Activated CD4-positive, alpha-beta memory T cell treated with anti-CD3 and anti-CD28 coated beads, Interleukin-2, amount 10 ng/mL, durations not matched to agents 7 days and 5 days (primary cell): ENCODE measurements at regions not wholly inside any gene's neighbourhood (a gene's known extent, or its start where the extent isn't known, plus 50 kb on each side); places are given as distances from the start of the nearest gene placed in this dataset.

Experiments used
- CTCF ChIA-PET: fragments of 350-600 bp; sonication (Branson Sonifier 250); formaldehyde crosslinking; loops from one replicate; lab custom pipeline; 2021; ENCODE audit warnings: antibody characterized with exemption, inconsistent platforms; lab: Charles Lee
- POLR2A ChIA-PET: fragments of 350-600 bp; sonication (Branson Sonifier 250); formaldehyde crosslinking; loops from one replicate; lab custom pipeline; 2021; ENCODE audit warnings: antibody characterized with exemption; lab: Charles Lee
- DNase-seq: peaks from one replicate; pipeline ENCODE4 v3.0.0-alpha.2; 2020
- H3K27ac Mint-ChIP-seq: one replicate; pipeline ENCODE4 v1.8.0; 2021; ENCODE audit warnings: mild to moderate bottlenecking, mixed read lengths
- H3K27me3 Mint-ChIP-seq: one replicate; pipeline ENCODE4 v1.8.0; 2021; ENCODE audit warnings: mixed read lengths
- H3K36me3 Mint-ChIP-seq: one replicate; pipeline ENCODE4 v1.8.0; 2021; ENCODE audit warnings: low read depth, mixed read lengths
- H3K4me1 Mint-ChIP-seq: one replicate; pipeline ENCODE4 v1.8.0; 2021; ENCODE audit warnings: mixed read lengths
- H3K4me3 Mint-ChIP-seq: one replicate; pipeline ENCODE4 v1.8.0; 2021; ENCODE audit warnings: mild to moderate bottlenecking, mixed read lengths
- H3K9me3 Mint-ChIP-seq: one replicate; pipeline ENCODE4 v1.8.0; 2021; ENCODE audit warnings: mixed read lengths

DNA sequence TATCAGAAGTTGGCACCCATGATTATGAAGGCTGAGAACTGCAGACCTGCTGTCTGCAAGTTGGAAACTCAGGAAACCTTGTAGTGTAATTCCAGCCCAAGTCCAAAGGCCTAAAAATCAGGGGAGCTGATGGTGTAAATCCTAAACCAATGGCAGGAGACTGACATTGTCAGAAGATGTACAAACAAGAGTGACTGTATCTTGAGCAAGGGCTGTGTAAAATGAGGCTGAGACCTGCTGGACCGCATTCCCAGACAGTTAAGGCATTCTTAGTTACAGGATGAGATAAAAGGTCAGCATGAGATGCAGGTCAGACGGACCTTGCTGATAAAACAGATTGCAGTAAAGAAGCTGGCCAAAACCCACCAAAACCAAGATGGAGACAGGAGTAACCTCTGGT lies 147.7 kb downstream of the COG6 start:
- CTCF ChIA-PET: no interaction called here
- Mint-ChIP-seq H3K27ac (no peak overlapping the region), H3K27me3 (peaks cover 1% of the 10 kb centered on the region), H3K9me3 (peaks cover 11% of the 10 kb centered on the region), H3K4me1 (peaks cover 12% of the 10 kb centered on the region), H3K36me3 (peaks cover 3% of the 10 kb centered on the region), H3K4me3 (no peak overlapping the region)
- POLR2A ChIA-PET: no interaction called here
- no peak for DNase-seq

DNA sequence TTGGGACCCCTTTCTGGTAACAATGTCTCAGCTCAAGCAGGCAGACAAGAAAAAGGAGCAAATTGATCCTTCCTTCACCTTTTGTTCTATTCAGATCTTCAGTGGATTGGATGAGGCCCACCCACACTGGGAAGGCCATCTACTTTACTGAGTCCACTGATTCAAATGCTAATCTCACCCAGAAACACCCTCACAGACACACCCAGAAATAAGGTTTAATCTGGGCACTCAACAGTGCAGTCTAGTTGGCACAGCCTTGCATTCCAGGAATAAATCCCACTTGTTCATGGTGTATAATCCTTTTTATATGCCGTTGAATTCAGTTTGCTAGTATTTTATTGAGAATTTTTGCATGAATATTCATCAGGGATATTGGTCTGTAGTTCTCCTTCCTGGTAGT lies 148.4 kb downstream of the COG6 start:
- Mint-ChIP-seq H3K27ac (no peak overlapping the region), H3K4me3 (no peak overlapping the region), H3K9me3 (peaks cover 11% of the 10 kb centered on the region)

DNA sequence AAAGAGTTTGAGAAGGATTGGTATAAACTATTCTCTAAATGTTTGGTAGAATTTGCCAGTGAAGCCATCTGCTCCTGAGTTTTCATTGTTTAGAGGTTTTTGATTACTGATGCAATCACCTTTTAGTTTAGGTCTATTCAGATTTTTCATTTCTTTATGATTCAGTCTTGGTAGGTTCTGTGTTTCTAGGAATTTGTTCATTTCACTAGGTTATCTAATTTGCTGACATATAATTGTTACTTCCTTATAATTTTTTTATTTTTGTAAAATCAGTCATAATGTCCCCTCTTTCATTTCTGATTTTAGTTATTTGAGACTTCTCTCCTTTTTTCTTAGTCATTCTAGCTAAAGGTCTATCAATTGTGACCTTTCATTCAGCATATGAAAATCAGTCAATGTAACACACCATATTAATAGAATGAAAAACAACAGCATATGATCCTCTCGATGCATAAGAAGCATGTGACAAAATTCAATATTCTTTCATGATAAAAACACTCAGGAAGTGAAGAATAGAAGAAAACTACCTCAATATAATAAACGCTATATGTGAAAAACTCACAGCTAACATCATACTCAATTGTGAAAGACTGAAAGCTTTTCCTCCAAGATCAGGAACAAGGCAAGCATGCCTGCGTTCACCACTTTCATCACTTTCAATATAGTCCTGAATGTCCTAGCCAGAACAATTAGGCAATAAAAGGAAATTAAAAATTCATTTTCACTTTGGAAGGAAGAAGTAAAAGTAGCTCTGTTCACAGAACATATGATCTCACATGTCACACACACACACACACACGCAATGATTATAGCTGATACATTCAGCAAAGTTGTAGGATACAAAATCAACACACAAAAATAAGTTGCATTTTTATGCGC lies 149.1 kb downstream of the COG6 start:
- H3K4me3 Mint-ChIP-seq: no peak overlapping the region
- DNase-seq: no peak
- peaks cover 12% of the 10 kb centered on the region for H3K4me1 Mint-ChIP-seq
- peaks cover 3% of the 10 kb centered on the region for H3K36me3 Mint-ChIP-seq
- ChIA-PET POLR2A (no interaction called here), CTCF (no interaction called here)
- H3K27me3 Mint-ChIP-seq: peaks cover 2% of the 10 kb centered on the region
- H3K9me3 Mint-ChIP-seq: peaks cover 11% of the 10 kb centered on the region
- H3K27ac Mint-ChIP-seq: no peak overlapping the region

More for the DNA sequence above, 148.4 kb downstream of the COG6 start:
- ChIA-PET POLR2A (no interaction called here), CTCF (no interaction called here)
- DNase-seq: no peak
- Mint-ChIP-seq H3K4me1 (peaks cover 12% of the 10 kb centered on the region), H3K36me3 (peaks cover 3% of the 10 kb centered on the region), H3K27me3 (peaks cover 2% of the 10 kb centered on the region)

DNA sequence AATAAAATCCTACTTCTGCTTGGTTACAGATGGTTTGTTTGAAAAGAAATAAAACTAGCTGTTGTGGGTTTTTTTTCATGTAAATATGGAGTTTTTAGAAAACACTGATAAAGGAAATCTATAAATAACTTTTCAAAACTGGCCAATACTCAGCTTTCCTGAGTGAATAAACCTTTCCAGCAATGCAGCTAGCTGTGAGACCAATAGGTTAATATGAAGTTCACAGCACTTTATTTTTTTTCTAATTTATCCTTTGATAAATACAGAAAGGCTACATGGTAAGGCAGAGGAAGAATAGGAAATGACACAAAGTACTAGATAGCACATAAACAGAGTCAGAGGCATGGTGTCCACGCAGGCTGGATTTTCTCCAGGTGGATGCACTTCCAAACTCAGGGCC lies 154.0 kb downstream of the COG6 start:
- H3K36me3 Mint-ChIP-seq: no peaks in the 10 kb centered on the region
- H3K27me3 Mint-ChIP-seq: peaks cover 4% of the 10 kb centered on the region
- CTCF ChIA-PET: interaction anchor here (0.7 to 1.2 kb wide), 2 partner anchors 25 to 147 kb away, joined by 3 read pairs; no protein-coding TSS in a partner anchor
- H3K4me1 Mint-ChIP-seq: peaks cover 3% of the 10 kb centered on the region
- no peak overlapping the region for H3K4me3 Mint-ChIP-seq
- POLR2A ChIA-PET: no interaction called here
- no peak for DNase-seq
- H3K27ac Mint-ChIP-seq: no peak overlapping the region
- H3K9me3 Mint-ChIP-seq: no peaks in the 10 kb centered on the region

- ChIA-PET POLR2A (no interaction called here), CTCF (interaction anchor here (0.7 kb wide), 1 partner anchor 143 kb away, joined by 8 read pairs; no protein-coding TSS in a partner anchor)
- DNase-seq: no peak
- Mint-ChIP-seq H3K4me3 (no peak overlapping the region), H3K27ac (no peak overlapping the region), H3K9me3 (no peaks in the 10 kb centered on the region), H3K4me1 (no peaks in the 10 kb centered on the region), H3K36me3 (no peaks in the 10 kb centered on the region), H3K27me3 (peaks cover 4% of the 10 kb centered on the region)
Observed at GRCh38 chr13:39810091-39810877, 154.8 kb downstream of the COG6 start.

- H3K27ac Mint-ChIP-seq: no peak overlapping the region
- DNase-seq: no peak
- no peaks in the 10 kb centered on the region for H3K9me3 Mint-ChIP-seq
- H3K36me3 Mint-ChIP-seq: no peaks in the 10 kb centered on the region
- no peak overlapping the region for H3K4me3 Mint-ChIP-seq
- POLR2A ChIA-PET: no interaction called here
- CTCF ChIA-PET: interaction anchor here (0.7 kb wide), 1 partner anchor 142 kb away, joined by 8 read pairs; no protein-coding TSS in a partner anchor
- peaks cover 4% of the 10 kb centered on the region for H3K27me3 Mint-ChIP-seq
- no peaks in the 10 kb centered on the region for H3K4me1 Mint-ChIP-seq
Observed at GRCh38 chr13:39811051-39811450, 155.6 kb downstream of the COG6 start.

- DNase-seq: no peak
- no peaks in the 10 kb centered on the region for H3K4me1 Mint-ChIP-seq
- no peak overlapping the region for H3K4me3 Mint-ChIP-seq
- no peaks in the 10 kb centered on the region for H3K36me3 Mint-ChIP-seq
- H3K9me3 Mint-ChIP-seq: no peaks in the 10 kb centered on the region
- POLR2A ChIA-PET: no interaction called here
- CTCF ChIA-PET: no interaction called here
- H3K27ac Mint-ChIP-seq: no peak overlapping the region
- peaks cover 4% of the 10 kb centered on the region for H3K27me3 Mint-ChIP-seq
Observed at GRCh38 chr13:39811696-39812095, 156.2 kb downstream of the COG6 start.

DNA sequence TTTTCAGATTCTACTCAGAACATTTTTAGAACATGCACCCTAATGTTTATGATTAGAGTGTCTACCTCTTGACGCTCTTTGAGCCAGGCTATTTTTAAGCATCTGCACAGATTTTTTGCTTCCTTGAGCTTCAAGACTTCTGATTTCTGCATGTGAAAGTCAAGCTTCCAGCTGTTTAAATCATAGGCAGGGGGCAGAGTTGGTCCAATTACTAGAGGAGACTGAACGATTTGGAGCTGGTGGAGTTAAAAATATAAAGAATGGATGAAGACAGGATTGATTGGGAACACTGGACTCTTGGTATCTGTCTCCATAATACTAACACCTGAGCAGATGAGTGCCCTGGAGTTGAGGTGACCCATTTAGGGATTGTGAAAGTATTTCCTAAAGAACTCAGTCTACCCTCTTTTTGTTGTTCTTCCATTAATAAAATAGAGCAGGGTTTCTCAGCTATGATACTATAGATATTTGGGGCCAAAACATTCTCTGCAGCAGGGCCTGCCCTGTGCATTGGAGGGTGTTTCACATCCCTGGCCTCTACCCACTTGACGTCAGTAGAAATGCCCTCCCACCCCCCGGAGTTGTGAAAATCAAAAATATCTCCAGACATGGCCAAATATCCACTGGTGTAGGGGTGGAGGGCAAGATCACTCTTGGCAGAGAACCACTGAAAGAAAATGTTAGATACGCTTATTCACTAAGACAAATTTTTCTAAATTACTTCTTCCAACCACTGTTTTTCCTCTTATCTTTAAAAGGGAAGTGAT lies 160.1 kb downstream of the COG6 start:
- Mint-ChIP-seq H3K4me1 (no peaks in the 10 kb centered on the region), H3K4me3 (no peak overlapping the region), H3K27me3 (no peaks in the 10 kb centered on the region), H3K27ac (no peak overlapping the region), H3K36me3 (no peaks in the 10 kb centered on the region), H3K9me3 (no peaks in the 10 kb centered on the region)
- ChIA-PET POLR2A (no interaction called here), CTCF (no interaction called here)
- no peak for DNase-seq

GRCh38 chr13:39816936-39817335 lies 161.5 kb downstream of the COG6 start:
- Mint-ChIP-seq H3K27ac (no peak overlapping the region), H3K4me3 (no peak overlapping the region), H3K9me3 (no peaks in the 10 kb centered on the region), H3K36me3 (no peaks in the 10 kb centered on the region), H3K4me1 (peaks cover 8% of the 10 kb centered on the region), H3K27me3 (no peaks in the 10 kb centered on the region)
- CTCF ChIA-PET: interaction anchor here (1.2 kb wide), 1 partner anchor 125 kb away, joined by 3 read pairs; no protein-coding TSS in a partner anchor
- POLR2A ChIA-PET: no interaction called here
- DNase-seq: no peak

GRCh38 chr13:39818953-39819352 lies 163.5 kb downstream of the COG6 start:
- H3K4me3 Mint-ChIP-seq: no peak overlapping the region
- ChIA-PET POLR2A (no interaction called here), CTCF (no interaction called here)
- no peaks in the 10 kb centered on the region for H3K9me3 Mint-ChIP-seq
- H3K4me1 Mint-ChIP-seq: peaks cover 25% of the 10 kb centered on the region
- H3K36me3 Mint-ChIP-seq: no peaks in the 10 kb centered on the region
- no peak for DNase-seq
- no peaks in the 10 kb centered on the region for H3K27me3 Mint-ChIP-seq
- no peak overlapping the region for H3K27ac Mint-ChIP-seq

DNA sequence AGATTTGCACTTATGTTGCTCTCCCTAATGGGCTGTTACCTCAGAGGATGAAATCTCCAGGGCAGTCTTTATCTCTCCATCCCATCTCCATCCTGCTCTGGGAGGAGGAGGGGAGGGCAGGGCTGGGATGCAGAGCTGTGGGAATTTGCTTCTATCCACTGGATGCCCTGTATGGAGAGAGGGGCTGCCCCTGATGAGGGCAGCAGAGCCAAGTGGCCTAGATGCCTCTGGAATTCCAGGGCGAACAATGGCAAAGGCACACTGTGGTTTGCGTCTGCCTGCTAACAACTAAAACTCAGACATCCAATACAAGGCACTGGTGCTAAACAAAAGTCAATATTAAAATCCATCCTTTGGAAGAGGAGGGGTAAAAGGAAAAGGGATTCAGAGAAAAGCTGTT lies 165.1 kb downstream of the COG6 start:
- Mint-ChIP-seq H3K36me3 (no peaks in the 10 kb centered on the region), H3K9me3 (no peaks in the 10 kb centered on the region), H3K27me3 (no peaks in the 10 kb centered on the region), H3K4me1 (peaks cover 27% of the 10 kb centered on the region), H3K27ac (no peak overlapping the region), H3K4me3 (no peak overlapping the region)
- CTCF ChIA-PET: no interaction called here
- POLR2A ChIA-PET: no interaction called here
- no peak for DNase-seq

- no peak overlapping the region for H3K4me3 Mint-ChIP-seq
- H3K27ac Mint-ChIP-seq: no peak overlapping the region
- ChIA-PET POLR2A (no interaction called here), CTCF (no interaction called here)
- H3K4me1 Mint-ChIP-seq: peaks cover 27% of the 10 kb centered on the region
- DNase-seq: no peak
- H3K9me3 Mint-ChIP-seq: no peaks in the 10 kb centered on the region
- no peaks in the 10 kb centered on the region for H3K27me3 Mint-ChIP-seq
- no peaks in the 10 kb centered on the region for H3K36me3 Mint-ChIP-seq
Observed at GRCh38 chr13:39821977-39822376, 166.5 kb downstream of the COG6 start.

DNA sequence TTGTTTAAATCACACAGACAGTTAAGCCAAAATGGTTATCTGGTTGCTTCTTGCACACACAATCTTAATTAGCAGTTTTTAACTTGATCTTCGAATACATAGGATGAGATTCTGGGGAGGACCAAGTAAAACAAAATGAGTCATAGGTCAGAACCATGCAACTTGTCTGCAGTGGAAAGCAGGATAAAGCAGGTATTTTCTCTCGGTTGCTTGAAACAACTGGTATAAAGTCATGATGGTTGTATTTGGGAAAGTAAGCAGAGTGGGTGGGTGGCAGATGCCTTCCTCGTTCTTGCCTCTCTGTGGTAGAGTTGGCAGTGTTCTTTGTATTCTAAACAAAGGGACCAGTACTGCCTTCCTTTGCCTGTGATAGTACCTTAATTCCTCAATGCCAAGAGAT lies 167.0 kb downstream of the COG6 start:
- DNase-seq: no peak
- Mint-ChIP-seq H3K4me3 (no peak overlapping the region), H3K4me1 (peaks cover 27% of the 10 kb centered on the region), H3K27me3 (no peaks in the 10 kb centered on the region), H3K36me3 (no peaks in the 10 kb centered on the region), H3K27ac (no peak overlapping the region), H3K9me3 (no peaks in the 10 kb centered on the region)
- ChIA-PET CTCF (no interaction called here), POLR2A (no interaction called here)
